Omental fat pad (tissue), 3 donors: ENCODE measurements at regions not wholly inside any gene's neighbourhood (a gene's known extent, or its start where the extent isn't known, plus 50 kb on each side); places are given as distances from the start of the nearest gene placed in this dataset.

Experiments
- ATAC-seq: fragments of 150-250 bp; one replicate; pipeline ENCODE4 v1.9.1; 2016; ENCODE audit warnings: mild to moderate bottlenecking, moderate library complexity; ENCODE audit not compliant: low FRiP score
- DNase-seq: peaks from one replicate; pipeline ENCODE4 v3.0.0-alpha.2; 2019; ENCODE audit warnings: low spot score
- CTCF ChIP-seq, 3 donors: fragments of 450-650 bp; IDR thresholded peaks; one replicate each; pipeline ENCODE4 v1.5.1; 2016 to 2017; ENCODE audit warnings: antibody characterized with exemption in 3 of 3, mild to moderate bottlenecking in 3 of 3, moderate library complexity in 2 of 3

GRCh38 chr4:185920171-185920570 lies 108.2 kb upstream of the SORBS2 start:
- no peak for DNase-seq
- no peak for ATAC-seq
- TF ChIP-seq CTCF (IDR thresholded peaks at IDR 0.05) = no peak

GRCh38 chr4:185920691-185921260 lies 108.8 kb upstream of the SORBS2 start:
- DNase-seq (no peak), ATAC-seq (no peak)
- no peak for TF ChIP-seq CTCF (IDR thresholded peaks at IDR 0.05)

GRCh38 chr4:185921583-185922555 lies 109.9 kb upstream of the SORBS2 start:
- no peak for TF ChIP-seq CTCF (IDR thresholded peaks at IDR 0.05)
- no peak for ATAC-seq

GRCh38 chr4:185924458-185925044 lies 112.6 kb upstream of the SORBS2 start:
- DNase-seq (no peak), ATAC-seq (no peak)
- TF ChIP-seq CTCF (IDR thresholded peaks at IDR 0.05) = no peak

More at GRCh38 chr4:185921583-185922555, 109.9 kb upstream of the SORBS2 start:
- DNase-seq = no peak

GRCh38 chr4:185925910-185926360 lies 113.9 kb upstream of the SORBS2 start:
- DNase-seq = no peak
- no peak for TF ChIP-seq CTCF (IDR thresholded peaks at IDR 0.05)
- ATAC-seq = peak; percentile 72

- TF ChIP-seq CTCF (IDR thresholded peaks at IDR 0.05) = no peak
- DNase-seq (no peak), ATAC-seq (no peak)
Observed at GRCh38 chr4:185931375-185931774, 119.4 kb upstream of the SORBS2 start.
